Loucy (cell line): ENCODE measurements at regions not wholly inside any gene's neighbourhood (a gene's known extent, or its start where the extent isn't known, plus 50 kb on each side); places are given as distances from the start of the nearest gene placed in this dataset.

ENCODE experiments used
- H2AFZ ChIP-seq: fragments of 200-600 bp; sonication (generic); 2 replicates; pipeline ENCODE4 v1.6.0; 2016; ENCODE audit warnings: antibody characterized with exemption, mild to moderate bottlenecking, low read length, moderate library complexity
- H3F3A ChIP-seq: fragments of 200-600 bp; 2 replicates; pipeline ENCODE4 v1.6.0; 2016; ENCODE audit warnings: antibody characterized with exemption, low read depth, mild to moderate bottlenecking
- H3K27me3 ChIP-seq: fragments of 200-600 bp; sonication (generic); 2 replicates; pipeline ENCODE4 v1.6.1; 2014; ENCODE audit warnings: low read length, mild to moderate bottlenecking; ENCODE audit not compliant: insufficient read depth, poor library complexity, severe bottlenecking
- H3K36me3 ChIP-seq: fragments of 200-600 bp; sonication (generic); 2 replicates; pipeline ENCODE4 v1.6.1; 2016; ENCODE audit warnings: low read length; ENCODE audit not compliant: insufficient read depth
- H3K4me1 ChIP-seq: fragments of 200-600 bp; sonication (generic); 2 replicates; pipeline ENCODE4 v1.5.1; 2014; ENCODE audit warnings: low read length, mild to moderate bottlenecking; ENCODE audit not compliant: insufficient read depth, poor library complexity, severe bottlenecking
- H3K4me2 ChIP-seq: fragments of 200-600 bp; sonication (generic); 2 replicates; pipeline ENCODE4 v1.6.0; 2014; ENCODE audit warnings: antibody characterized with exemption, low read length, low read depth, mild to moderate bottlenecking; ENCODE audit not compliant: poor library complexity, severe bottlenecking
- H3K4me3 ChIP-seq: fragments of 200-600 bp; sonication (generic); 2 replicates; pipeline ENCODE4 v1.5.1; 2014; ENCODE audit warnings: low read length, mild to moderate bottlenecking, mixed read lengths; ENCODE audit not compliant: poor library complexity, severe bottlenecking
- H3K79me2 ChIP-seq: fragments of 200-600 bp; sonication (generic); 2 replicates; pipeline ENCODE4 v1.6.1; 2014; ENCODE audit warnings: low read length; ENCODE audit not compliant: insufficient read depth
- H3K9ac ChIP-seq: fragments of 200-600 bp; sonication (generic); 2 replicates; pipeline ENCODE4 v1.6.0; 2014; ENCODE audit warnings: mild to moderate bottlenecking, low read depth, low read length, moderate library complexity; ENCODE audit not compliant: poor library complexity, severe bottlenecking
- H3K9me2 ChIP-seq: fragments of 200-600 bp; sonication (generic); replicated peaks from 2 replicates; pipeline ENCODE4 v1.6.1; 2016; ENCODE audit warnings: low read depth, low read length, mixed read lengths
- H3K9me3 ChIP-seq: fragments of 200-600 bp; sonication (generic); 2 replicates; pipeline ENCODE4 v1.6.1; 2014; ENCODE audit warnings: mild to moderate bottlenecking, antibody characterized with exemption, low read length, low read depth; ENCODE audit not compliant: insufficient read depth
- H4K20me1 ChIP-seq: fragments of 200-600 bp; sonication (generic); 2 replicates; pipeline ENCODE4 v1.6.0; 2014; ENCODE audit warnings: antibody characterized with exemption, low read length, mild to moderate bottlenecking; ENCODE audit not compliant: insufficient read depth, poor library complexity, severe bottlenecking
- CTCF ChIP-seq: fragments of 200-600 bp; sonication (generic); conservative IDR thresholded peaks from 2 replicates; pipeline ENCODE4 v1.5.1; 2014; ENCODE audit warnings: mild to moderate bottlenecking, antibody characterized with exemption, low read length
- EZH2phosphoT487 ChIP-seq: fragments of 200-600 bp; IDR thresholded peaks from 2 replicates; pipeline ENCODE4 v1.6.1; 2018; ENCODE audit warnings: antibody characterized with exemption, mild to moderate bottlenecking, moderate library complexity, borderline replicate concordance

GRCh38 chr12:58388261-58388660 is 446.9 kb downstream of the ATP23 start:
- H3K9me3 ChIP-seq = no peaks in the 10 kb centered on the region
- no peaks in the 10 kb centered on the region for H3K79me2 ChIP-seq
- H3K4me2 ChIP-seq = no peak overlapping the region
- no peaks in the 10 kb centered on the region for H3K4me1 ChIP-seq
- H3K4me3 ChIP-seq = no peak overlapping the region
- no peaks in the 10 kb centered on the region for H3K9me2 ChIP-seq
- H4K20me1 ChIP-seq = no peaks in the 10 kb centered on the region
- H3K27me3 ChIP-seq = no peaks in the 10 kb centered on the region
- H2AFZ ChIP-seq = no peak overlapping the region
- no peaks in the 10 kb centered on the region for H3F3A ChIP-seq
- no peaks in the 10 kb centered on the region for H3K36me3 ChIP-seq
- no peak overlapping the region for H3K9ac ChIP-seq
- TF ChIP-seq EZH2phosphoT487 (no peak), CTCF (no peak)

- H4K20me1 ChIP-seq = no peaks in the 10 kb centered on the region
- H3K9me2 ChIP-seq = no peaks in the 10 kb centered on the region
- H3K27me3 ChIP-seq = no peaks in the 10 kb centered on the region
- no peaks in the 10 kb centered on the region for H3K9me3 ChIP-seq
- no peak overlapping the region for H3K9ac ChIP-seq
- H3K4me1 ChIP-seq = no peaks in the 10 kb centered on the region
- no peak overlapping the region for H3K4me2 ChIP-seq
- no peaks in the 10 kb centered on the region for H3K36me3 ChIP-seq
- no peaks in the 10 kb centered on the region for H3F3A ChIP-seq
- H3K4me3 ChIP-seq = no peak overlapping the region
- no peaks in the 10 kb centered on the region for H3K79me2 ChIP-seq
- TF ChIP-seq EZH2phosphoT487 (no peak), CTCF (no peak)
- no peak overlapping the region for H2AFZ ChIP-seq
Measured at GRCh38 chr12:58393152-58393551, 451.8 kb downstream of the ATP23 start.

- Histone ChIP-seq H2AFZ (no peak overlapping the region), H3K9ac (no peak overlapping the region), H3K79me2 (no peaks in the 10 kb centered on the region), H3K9me3 (no peaks in the 10 kb centered on the region), H4K20me1 (no peaks in the 10 kb centered on the region), H3K4me3 (no peak overlapping the region), H3K27me3 (no peaks in the 10 kb centered on the region), H3F3A (no peaks in the 10 kb centered on the region), H3K36me3 (no peaks in the 10 kb centered on the region), H3K4me1 (no peaks in the 10 kb centered on the region), H3K9me2 (no peaks in the 10 kb centered on the region), H3K4me2 (no peak overlapping the region)
- no peak for TF ChIP-seq CTCF
- no peak for TF ChIP-seq EZH2phosphoT487
Measured at GRCh38 chr12:58395056-58395455, 453.7 kb downstream of the ATP23 start.
